ENCODE measurements at regions not wholly inside any gene's neighbourhood (a gene's known extent, or its start where the extent isn't known, plus 50 kb on each side); places are given as distances from the start of the nearest gene placed in this dataset.

GRCh38 chr5:3191585-3191984, 404.0 kb upstream of the IRX1 start:
- TF ChIP-seq CTCF (IDR thresholded peaks at IDR 0.05) (no peak), EZH2 (IDR thresholded peaks at IDR 0.05; ENCODE audit: borderline replicate concordance, insufficient read depth, low read depth, low read length, poor library complexity, severe bottlenecking) (no peak)
